Transverse colon (tissue), 4 donors: ENCODE measurements at regions not wholly inside any gene's neighbourhood (a gene's known extent, or its start where the extent isn't known, plus 50 kb on each side); places are given as distances from the start of the nearest gene placed in this dataset.

Source experiments
- DNase-seq: peaks from one replicate; pipeline ENCODE4 v3.0.0-alpha.2; 2019
- H3K27ac ChIP-seq, 4 donors: fragments of 200-600 bp; sonication (generic); 2 replicates each; pipeline ENCODE4 v1.5.1; 2016 to 2018; ENCODE audit warnings: inconsistent platforms in 4 of 4
- H3K27me3 ChIP-seq: fragments of 200-600 bp; sonication (generic); 2 replicates; pipeline ENCODE4 v1.5.1; 2017; ENCODE audit warnings: inconsistent platforms
- H3K36me3 ChIP-seq, 4 donors: fragments of 200-600 bp; sonication (generic); 2 replicates each; pipeline ENCODE4 v1.5.1; 2017 to 2019; ENCODE audit warnings: inconsistent platforms in 4 of 4
- H3K4me1 ChIP-seq, 4 donors: fragments of 200-600 bp; sonication (generic); 2 replicates each; pipeline ENCODE4 v1.5.1; 2017 to 2020; ENCODE audit warnings: inconsistent platforms in 4 of 4
- H3K4me3 ChIP-seq, 4 donors: fragments of 200-600 bp; sonication (generic); 1 replicate in 1 of 4; 2 replicates in 3 of 4; pipeline versions ENCODE4 v1.5.1 to v1.6.1; 2017 to 2019; ENCODE audit warnings: inconsistent platforms in 4 of 4
- H3K9me3 ChIP-seq, 2 donors: fragments of 200-600 bp; sonication (generic); 2 replicates each; pipeline ENCODE4 v1.5.1; 2017 to 2019; ENCODE audit warnings: inconsistent platforms in 2 of 2
- EP300 ChIP-seq: sonication (generic); formaldehyde crosslinking; IDR thresholded peaks from one replicate; pipeline ENCODE4 v1.6.1; 2017; ENCODE audit warnings: antibody characterized with exemption, low read depth
- POLR2A ChIP-seq: fragments of 450-650 bp; IDR thresholded peaks from one replicate; pipeline ENCODE4 v1.6.1; 2016; ENCODE audit warnings: antibody characterized with exemption, mild to moderate bottlenecking, moderate library complexity
- POLR2AphosphoS5 ChIP-seq, 3 donors: sonication (generic); formaldehyde crosslinking; IDR thresholded peaks; one replicate each; pipeline ENCODE4 v1.6.1; 2016; ENCODE audit warnings: antibody characterized with exemption in 3 of 3
- WGBS, 2 donors: methylation state at CpG; one replicate each; pipeline ENCODE4 v1.1.5; 2018; ENCODE audit warnings: low coverage in 1 of 2; 5-methylcytosine and 5-hydroxymethylcytosine counted together
- in situ Hi-C, 4 donors: fragments of 200-750 bp; cut with MboI; loops; one replicate each; pipeline versions ENCODE4 v1.15.0 to v1.15.1; 2017; ENCODE audit warnings: low sequenced_read_pairs in 3 of 4, low pct_ligation_motif_present in 1 of 4, low pct_unique_long_range_greater_than_20kb in 1 of 4
- intact Hi-C: fragments of 100-400 bp; cut with DNase I; formaldehyde crosslinking; loops from one replicate; pipeline ENCODE4 v1.15.1; 2023; ENCODE audit warnings: low total_unique reads
- TF ChIP-seq, protein P1 (sequence below), 5 experiments: fragments of 200-600 bp in 3 of 5; fragments of 450-650 bp in 2 of 5; sonication (generic) in 3 of 5; IDR thresholded peaks; 1 replicate in 2 of 5; 2 replicates in 3 of 5; pipeline ENCODE4 v1.5.1; 2016 to 2017; ENCODE audit warnings: antibody characterized with exemption in 5 of 5, inconsistent platforms in 3 of 5, mild to moderate bottlenecking in 2 of 5, moderate library complexity in 1 of 5

DNA sequence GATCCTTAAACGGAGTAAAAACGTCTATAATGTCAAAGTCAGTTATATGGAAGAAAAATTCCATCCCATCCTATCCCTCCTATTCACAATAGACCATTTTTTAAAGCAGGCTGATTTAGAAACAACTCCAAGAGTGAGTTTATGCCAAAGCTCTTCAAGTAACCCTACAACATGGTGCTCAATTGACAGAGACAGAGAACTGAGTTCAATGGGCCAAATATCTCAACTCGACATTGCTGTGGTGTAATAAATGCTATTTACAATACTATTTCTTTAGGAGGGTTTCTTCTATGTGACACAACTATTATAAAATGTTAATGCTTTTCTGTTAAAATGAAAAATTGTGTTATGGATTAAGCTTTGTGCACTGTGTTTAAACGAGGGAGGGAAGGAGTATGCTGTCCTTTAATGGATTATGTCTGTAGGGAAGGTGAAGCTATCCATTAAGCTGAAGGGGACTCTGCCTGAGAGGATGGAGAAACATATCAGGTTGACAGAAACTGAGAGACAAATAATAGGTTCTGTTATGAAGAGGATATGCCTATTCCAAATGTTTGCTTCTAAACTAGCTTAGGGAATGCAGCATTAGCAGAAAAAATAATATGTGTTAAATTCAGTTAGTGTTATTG lies 362.5 kb upstream of the CHRM3 start:
- TF ChIP-seq, protein P1, sequence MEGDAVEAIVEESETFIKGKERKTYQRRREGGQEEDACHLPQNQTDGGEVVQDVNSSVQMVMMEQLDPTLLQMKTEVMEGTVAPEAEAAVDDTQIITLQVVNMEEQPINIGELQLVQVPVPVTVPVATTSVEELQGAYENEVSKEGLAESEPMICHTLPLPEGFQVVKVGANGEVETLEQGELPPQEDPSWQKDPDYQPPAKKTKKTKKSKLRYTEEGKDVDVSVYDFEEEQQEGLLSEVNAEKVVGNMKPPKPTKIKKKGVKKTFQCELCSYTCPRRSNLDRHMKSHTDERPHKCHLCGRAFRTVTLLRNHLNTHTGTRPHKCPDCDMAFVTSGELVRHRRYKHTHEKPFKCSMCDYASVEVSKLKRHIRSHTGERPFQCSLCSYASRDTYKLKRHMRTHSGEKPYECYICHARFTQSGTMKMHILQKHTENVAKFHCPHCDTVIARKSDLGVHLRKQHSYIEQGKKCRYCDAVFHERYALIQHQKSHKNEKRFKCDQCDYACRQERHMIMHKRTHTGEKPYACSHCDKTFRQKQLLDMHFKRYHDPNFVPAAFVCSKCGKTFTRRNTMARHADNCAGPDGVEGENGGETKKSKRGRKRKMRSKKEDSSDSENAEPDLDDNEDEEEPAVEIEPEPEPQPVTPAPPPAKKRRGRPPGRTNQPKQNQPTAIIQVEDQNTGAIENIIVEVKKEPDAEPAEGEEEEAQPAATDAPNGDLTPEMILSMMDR (IDR thresholded peaks at IDR 0.05): no peak
- TF ChIP-seq POLR2A: no peak
- no peak for TF ChIP-seq POLR2AphosphoS5 (IDR thresholded peaks at IDR 0.05)
- TF ChIP-seq EP300: no peak
- in situ Hi-C loops: no loop called here
- Histone ChIP-seq H3K4me1 (no peaks in the 10 kb centered on the region), H3K4me3 (no peak overlapping the region), H3K36me3 (no peaks in the 10 kb centered on the region), H3K27ac (no peak overlapping the region), H3K9me3 (no peaks in the 10 kb centered on the region), H3K27me3 (no peaks in the 10 kb centered on the region)
- DNase-seq: no peak
- 29 to 45% methylated on average over 4 of the region's 4 CpGs for WGBS, 2 donors
- intact Hi-C loops: no loop called here

DNA sequence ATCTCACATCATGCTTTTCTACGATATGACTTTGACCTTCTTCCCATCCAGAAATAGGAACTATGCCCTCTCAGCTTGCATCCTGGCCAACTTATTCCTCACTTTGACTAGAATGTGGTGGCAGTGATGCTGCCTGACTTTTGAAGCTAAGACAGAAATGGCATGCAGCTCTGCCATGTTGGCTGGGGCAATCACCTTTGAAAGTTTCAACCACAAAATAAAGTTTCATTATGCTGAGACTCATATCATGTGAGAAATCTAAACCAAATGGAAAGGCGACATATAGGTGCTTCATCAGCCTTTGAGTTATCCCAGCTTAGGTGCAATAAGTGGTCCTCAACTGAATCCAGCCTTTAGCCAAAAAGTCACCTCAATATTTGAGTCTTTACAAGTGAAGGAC lies 370.0 kb upstream of the CHRM3 start:
- intact Hi-C loops: no loop called here
- no peaks in the 10 kb centered on the region for H3K27me3 ChIP-seq
- 88 to 89% methylated on average over 1 to 2 of the region's 2 CpGs for WGBS, 2 donors

DNA sequence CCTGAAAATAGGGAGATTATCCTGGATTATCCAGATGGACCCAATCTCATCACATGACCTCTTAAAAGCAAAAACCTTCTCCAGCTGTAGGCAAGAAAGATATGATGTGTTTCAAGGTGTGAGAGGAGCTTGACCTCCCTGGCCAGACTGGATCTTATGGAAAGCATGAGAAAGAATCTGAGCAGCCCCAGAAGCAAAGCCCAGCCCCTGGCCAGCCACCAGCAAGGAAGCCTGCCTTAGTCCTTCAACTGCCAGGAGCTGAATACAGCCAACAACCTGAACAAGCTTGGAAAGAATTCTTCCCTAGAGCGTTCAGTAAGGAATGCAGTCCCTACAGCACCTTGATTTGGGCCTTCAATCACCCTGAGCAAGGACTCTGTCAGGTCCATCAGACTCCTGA lies 375.0 kb upstream of the CHRM3 start:
- Histone ChIP-seq H3K27me3 (no peaks in the 10 kb centered on the region), H3K4me1 (peaks cover 0 to 3% (median 0%) of the 10 kb centered on the region in 4 donors), H3K9me3 (peaks cover 0 to 2% of the 10 kb centered on the region in 2 donors), H3K36me3 (no peaks in the 10 kb centered on the region), H3K27ac (no peak overlapping the region), H3K4me3 (no peak overlapping the region)
- intact Hi-C loops (no loop called here), in situ Hi-C loops (no loop called here)
- 67% methylated on average over 1 of the region's 1 CpG; no CpG with 5 or more reads in 1 of the 2 donors for WGBS, 2 donors
- DNase-seq: no peak
- TF ChIP-seq EP300 (no peak), POLR2A (no peak), POLR2AphosphoS5 (IDR thresholded peaks at IDR 0.05) (no peak)
- TF ChIP-seq, protein P1 (IDR thresholded peaks at IDR 0.05): no peak

More for the DNA sequence above, 370.0 kb upstream of the CHRM3 start:
- no peaks in the 10 kb centered on the region for H3K36me3 ChIP-seq
- no peaks in the 10 kb centered on the region for H3K4me1 ChIP-seq
- TF ChIP-seq EP300 (no peak), POLR2A (no peak), POLR2AphosphoS5 (IDR thresholded peaks at IDR 0.05) (no peak)
- TF ChIP-seq, protein P1 (IDR thresholded peaks at IDR 0.05): no peak
- H3K9me3 ChIP-seq: peaks cover 0 to 2% of the 10 kb centered on the region in 2 donors
- in situ Hi-C loops: no loop called here
- DNase-seq: no peak
- no peak overlapping the region for H3K4me3 ChIP-seq
- no peak overlapping the region for H3K27ac ChIP-seq

DNA sequence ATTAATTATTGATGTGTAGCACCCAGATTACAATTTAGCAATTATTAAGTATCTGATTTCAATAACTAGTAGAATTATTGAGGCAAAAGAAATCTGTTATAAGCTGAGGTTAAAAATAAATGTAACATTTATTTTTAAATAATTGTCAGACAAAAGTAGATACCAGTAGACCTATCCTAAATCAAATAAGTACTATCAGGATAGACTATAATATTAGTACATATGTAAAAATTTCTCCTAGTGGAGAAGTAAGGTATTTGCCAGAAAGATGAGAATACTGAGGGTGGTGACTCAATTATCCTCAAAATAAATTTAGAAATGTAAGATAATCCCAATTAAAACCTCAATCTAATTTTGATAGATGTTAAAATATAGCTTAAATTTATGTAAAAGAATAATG lies 377.8 kb upstream of the CHRM3 start:
- intact Hi-C loops (no loop called here), in situ Hi-C loops (no loop called here)

More for the DNA sequence above, 377.8 kb upstream of the CHRM3 start:
- no peak for DNase-seq
- no peaks in the 10 kb centered on the region for H3K27me3 ChIP-seq
- H3K4me1 ChIP-seq: peaks cover 0 to 7% (median 0%) of the 10 kb centered on the region in 4 donors
- no peak overlapping the region for H3K4me3 ChIP-seq
- TF ChIP-seq POLR2AphosphoS5 (IDR thresholded peaks at IDR 0.05) (no peak), POLR2A (no peak), EP300 (no peak)
- TF ChIP-seq, protein P1 (IDR thresholded peaks at IDR 0.05): no peak
- H3K36me3 ChIP-seq: no peaks in the 10 kb centered on the region
- H3K9me3 ChIP-seq: no peaks in the 10 kb centered on the region
- H3K27ac ChIP-seq: no peak overlapping the region
